ENCODE measurements at regions not wholly inside any gene's neighbourhood (a gene's known extent, or its start where the extent isn't known, plus 50 kb on each side); places are given as distances from the start of the nearest gene placed in this dataset.
A peak's percentile ranks its signal among the peaks of the same experiment; 100 is the strongest.

- Histone ChIP-seq H3K36me3 (no peaks in the 10 kb centered on the region), H3K4me3 (no peak overlapping the region), H3K9me3 (ENCODE audit: low read depth) (no peaks in the 10 kb centered on the region), H3K27ac (no peak overlapping the region), H3K27me3 (no peaks in the 10 kb centered on the region), H3K4me1 (ENCODE audit: low read depth) (no peaks in the 10 kb centered on the region)
- DNase-seq (ENCODE audit: low read depth in 1 of 2, low spot score in 1 of 2) = peak in 1 of 2 donors; percentile 32
- no peak for TF ChIP-seq CTCF (IDR thresholded peaks at IDR 0.05; ENCODE audit: low read depth, low read length)
Measured at GRCh38 chr10:2392145-2392812, 655.0 kb upstream of the ADARB2 start.

DNA sequence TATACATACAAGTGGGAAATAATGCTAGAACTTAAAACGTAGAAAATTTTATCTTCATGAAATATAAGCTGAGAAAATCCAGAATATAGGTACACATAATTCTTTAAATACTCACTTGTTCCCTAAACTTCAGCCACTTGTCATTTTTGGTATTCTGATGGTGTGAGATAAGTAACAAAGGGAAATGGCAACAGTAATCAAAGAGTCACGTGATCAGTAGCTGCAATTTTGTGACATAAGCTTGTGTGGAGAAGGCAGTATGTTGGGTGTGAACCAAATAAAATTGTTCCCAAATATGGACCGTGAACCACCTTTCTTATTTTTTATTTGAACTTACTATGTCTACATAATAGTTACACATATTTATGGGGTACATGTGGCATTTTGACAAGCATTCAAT is 650.3 kb upstream of the ADARB2 start:
- Histone ChIP-seq H3K36me3 (no peaks in the 10 kb centered on the region), H3K27ac (no peak overlapping the region), H3K4me3 (no peak overlapping the region), H3K4me1 (ENCODE audit: low read depth) (no peaks in the 10 kb centered on the region), H3K27me3 (no peaks in the 10 kb centered on the region), H3K9me3 (ENCODE audit: low read depth) (no peaks in the 10 kb centered on the region)
- DNase-seq (ENCODE audit: low read depth in 1 of 2, low spot score in 1 of 2) = no peak
- no peak for TF ChIP-seq CTCF (IDR thresholded peaks at IDR 0.05; ENCODE audit: low read depth, low read length)

GRCh38 chr10:2387261-2387660 is 649.9 kb upstream of the ADARB2 start:
- TF ChIP-seq CTCF (IDR thresholded peaks at IDR 0.05; ENCODE audit: low read depth, low read length) = no peak
- no peaks in the 10 kb centered on the region for H3K4me1 ChIP-seq (ENCODE audit: low read depth)
- no peaks in the 10 kb centered on the region for H3K36me3 ChIP-seq
- DNase-seq (ENCODE audit: low read depth in 1 of 2, low spot score in 1 of 2) = no peak
- H3K4me3 ChIP-seq = no peak overlapping the region
- H3K27me3 ChIP-seq = no peaks in the 10 kb centered on the region
- H3K9me3 ChIP-seq (ENCODE audit: low read depth) = no peaks in the 10 kb centered on the region
- H3K27ac ChIP-seq = no peak overlapping the region

GRCh38 chr10:2380218-2380617 is 642.9 kb upstream of the ADARB2 start:
- Histone ChIP-seq H3K4me3 (no peak overlapping the region), H3K9me3 (ENCODE audit: low read depth) (no peaks in the 10 kb centered on the region), H3K27me3 (no peaks in the 10 kb centered on the region), H3K27ac (no peak overlapping the region), H3K36me3 (no peaks in the 10 kb centered on the region), H3K4me1 (ENCODE audit: low read depth) (no peaks in the 10 kb centered on the region)
- TF ChIP-seq CTCF (IDR thresholded peaks at IDR 0.05; ENCODE audit: low read depth, low read length) = no peak
- DNase-seq (ENCODE audit: low read depth in 1 of 2, low spot score in 1 of 2) = no peak

DNA sequence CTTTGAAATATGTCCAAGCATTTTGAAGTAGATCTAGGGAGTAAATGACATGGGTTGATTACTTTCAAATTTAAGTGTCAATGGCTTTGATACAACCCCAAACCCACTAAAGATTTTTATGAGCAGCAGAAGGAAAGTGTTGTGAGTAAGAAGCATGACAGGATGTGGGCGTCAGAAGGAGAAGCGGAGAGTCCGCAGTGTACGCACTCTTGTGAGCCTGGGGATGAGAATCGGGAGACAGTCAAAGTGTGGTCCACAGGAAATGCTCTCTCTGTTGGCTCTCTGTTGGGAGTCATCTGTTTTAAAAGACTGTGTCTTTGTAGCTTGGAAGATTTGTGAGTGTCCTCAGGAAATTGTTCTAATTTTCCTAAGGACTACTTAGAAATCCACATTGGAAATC is 629.8 kb upstream of the ADARB2 start:
- H3K4me1 ChIP-seq (ENCODE audit: low read depth) = no peaks in the 10 kb centered on the region
- H3K27ac ChIP-seq = no peak overlapping the region
- no peak for TF ChIP-seq CTCF (IDR thresholded peaks at IDR 0.05; ENCODE audit: low read depth, low read length)
- no peaks in the 10 kb centered on the region for H3K9me3 ChIP-seq (ENCODE audit: low read depth)
- no peak overlapping the region for H3K4me3 ChIP-seq
- no peak for DNase-seq (ENCODE audit: low read depth in 1 of 2, low spot score in 1 of 2)
- H3K36me3 ChIP-seq = no peaks in the 10 kb centered on the region
- H3K27me3 ChIP-seq = no peaks in the 10 kb centered on the region

Data from cardiac muscle cell (in vitro differentiated cells and primary cell).